ENCODE measurements at regions not wholly inside any gene's neighbourhood (a gene's known extent, or its start where the extent isn't known, plus 50 kb on each side); places are given as distances from the start of the nearest gene placed in this dataset.

- no peak for DNase-seq (ENCODE audit: low spot score in 2 of 2)
- H3K27me3 ChIP-seq: no peaks in the 10 kb centered on the region
- no peaks in the 10 kb centered on the region for H3K9me3 ChIP-seq
- TF ChIP-seq POLR2AphosphoS5 (IDR thresholded peaks at IDR 0.05): no peak
- no peak for TF ChIP-seq POLR2A (IDR thresholded peaks at IDR 0.05)
- no peak for TF ChIP-seq CTCF (IDR thresholded peaks at IDR 0.05)
- H3K4me1 ChIP-seq: no peaks in the 10 kb centered on the region
- intact Hi-C loops (cut with DNase I; ENCODE audit: low total_unique reads): no loop called here
- no peak overlapping the region for H3K4me3 ChIP-seq
- no peak overlapping the region for H3K27ac ChIP-seq
- H3K36me3 ChIP-seq: no peaks in the 10 kb centered on the region
Observed at GRCh38 chr20:19099596-19100545, 112.6 kb upstream of the SLC24A3 start.

- H3K27me3 ChIP-seq: no peaks in the 10 kb centered on the region
- no peak overlapping the region for H3K4me3 ChIP-seq
- H3K27ac ChIP-seq: no peak overlapping the region
- no peaks in the 10 kb centered on the region for H3K9me3 ChIP-seq
- no peak for DNase-seq (ENCODE audit: low spot score in 2 of 2)
- no peak for TF ChIP-seq CTCF (IDR thresholded peaks at IDR 0.05)
- TF ChIP-seq POLR2AphosphoS5 (IDR thresholded peaks at IDR 0.05): no peak
- TF ChIP-seq POLR2A (IDR thresholded peaks at IDR 0.05): no peak
- intact Hi-C loops (cut with DNase I; ENCODE audit: low total_unique reads): no loop called here
- no peaks in the 10 kb centered on the region for H3K4me1 ChIP-seq
- no peaks in the 10 kb centered on the region for H3K36me3 ChIP-seq
Observed at GRCh38 chr20:19100975-19101374, 111.5 kb upstream of the SLC24A3 start.

- no peaks in the 10 kb centered on the region for H3K27me3 ChIP-seq
- no peak for TF ChIP-seq POLR2AphosphoS5 (IDR thresholded peaks at IDR 0.05)
- TF ChIP-seq POLR2A (IDR thresholded peaks at IDR 0.05): no peak
- TF ChIP-seq CTCF (IDR thresholded peaks at IDR 0.05): no peak
- DNase-seq (ENCODE audit: low spot score in 2 of 2): no peak
- intact Hi-C loops (cut with DNase I; ENCODE audit: low total_unique reads): no loop called here
- no peak overlapping the region for H3K27ac ChIP-seq
- no peaks in the 10 kb centered on the region for H3K36me3 ChIP-seq
- no peaks in the 10 kb centered on the region for H3K9me3 ChIP-seq
- no peaks in the 10 kb centered on the region for H3K4me1 ChIP-seq
- no peak overlapping the region for H3K4me3 ChIP-seq
Observed at GRCh38 chr20:19104186-19104585, 108.3 kb upstream of the SLC24A3 start.

- Histone ChIP-seq H3K9me3 (no peaks in the 10 kb centered on the region), H3K27me3 (no peaks in the 10 kb centered on the region), H3K4me3 (no peak overlapping the region), H3K4me1 (no peaks in the 10 kb centered on the region), H3K36me3 (no peaks in the 10 kb centered on the region), H3K27ac (no peak overlapping the region)
- TF ChIP-seq POLR2AphosphoS5 (IDR thresholded peaks at IDR 0.05) (no peak), POLR2A (IDR thresholded peaks at IDR 0.05) (no peak), CTCF (IDR thresholded peaks at IDR 0.05) (no peak)
- no peak for DNase-seq (ENCODE audit: low spot score in 2 of 2)
- intact Hi-C loops (cut with DNase I; ENCODE audit: low total_unique reads): no loop called here
Observed at GRCh38 chr20:19108155-19108554, 104.3 kb upstream of the SLC24A3 start.

GRCh38 chr20:19110285-19110684 lies 102.2 kb upstream of the SLC24A3 start:
- intact Hi-C loops (cut with DNase I; ENCODE audit: low total_unique reads): no loop called here
- no peaks in the 10 kb centered on the region for H3K9me3 ChIP-seq

More at GRCh38 chr20:19110285-19110684, 102.2 kb upstream of the SLC24A3 start:
- no peaks in the 10 kb centered on the region for H3K27me3 ChIP-seq
- H3K36me3 ChIP-seq: no peaks in the 10 kb centered on the region
- no peaks in the 10 kb centered on the region for H3K4me1 ChIP-seq
- no peak overlapping the region for H3K4me3 ChIP-seq
- no peak overlapping the region for H3K27ac ChIP-seq
- TF ChIP-seq CTCF (IDR thresholded peaks at IDR 0.05): no peak
- no peak for TF ChIP-seq POLR2AphosphoS5 (IDR thresholded peaks at IDR 0.05)
- TF ChIP-seq POLR2A (IDR thresholded peaks at IDR 0.05): no peak
- DNase-seq (ENCODE audit: low spot score in 2 of 2): no peak

Measured in breast epithelium (tissue), 4 donors.